ENCODE measurements at regions not wholly inside any gene's neighbourhood (a gene's known extent, or its start where the extent isn't known, plus 50 kb on each side); places are given as distances from the start of the nearest gene placed in this dataset.

DNA sequence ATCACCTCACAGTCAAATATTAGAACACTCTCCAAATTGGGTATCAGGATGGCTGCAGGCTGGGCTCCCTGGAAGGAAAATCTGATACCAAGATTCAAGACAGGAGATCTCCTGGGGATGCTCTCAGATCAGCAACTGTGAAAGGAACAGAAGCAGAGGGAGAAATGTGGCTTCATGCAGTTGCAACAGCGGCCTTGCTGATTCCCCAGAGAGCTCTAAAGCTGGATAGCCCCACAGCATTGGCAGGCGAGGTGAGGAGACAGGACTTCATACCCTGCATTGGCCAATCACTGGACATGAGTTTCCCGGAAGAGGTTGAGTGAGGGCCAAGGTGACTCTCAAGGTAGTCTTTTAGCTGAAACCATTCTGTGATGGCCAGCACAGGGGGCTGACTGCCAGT lies 190.6 kb downstream of the PTPN20 start:
- TF ChIP-seq, protein P1, sequence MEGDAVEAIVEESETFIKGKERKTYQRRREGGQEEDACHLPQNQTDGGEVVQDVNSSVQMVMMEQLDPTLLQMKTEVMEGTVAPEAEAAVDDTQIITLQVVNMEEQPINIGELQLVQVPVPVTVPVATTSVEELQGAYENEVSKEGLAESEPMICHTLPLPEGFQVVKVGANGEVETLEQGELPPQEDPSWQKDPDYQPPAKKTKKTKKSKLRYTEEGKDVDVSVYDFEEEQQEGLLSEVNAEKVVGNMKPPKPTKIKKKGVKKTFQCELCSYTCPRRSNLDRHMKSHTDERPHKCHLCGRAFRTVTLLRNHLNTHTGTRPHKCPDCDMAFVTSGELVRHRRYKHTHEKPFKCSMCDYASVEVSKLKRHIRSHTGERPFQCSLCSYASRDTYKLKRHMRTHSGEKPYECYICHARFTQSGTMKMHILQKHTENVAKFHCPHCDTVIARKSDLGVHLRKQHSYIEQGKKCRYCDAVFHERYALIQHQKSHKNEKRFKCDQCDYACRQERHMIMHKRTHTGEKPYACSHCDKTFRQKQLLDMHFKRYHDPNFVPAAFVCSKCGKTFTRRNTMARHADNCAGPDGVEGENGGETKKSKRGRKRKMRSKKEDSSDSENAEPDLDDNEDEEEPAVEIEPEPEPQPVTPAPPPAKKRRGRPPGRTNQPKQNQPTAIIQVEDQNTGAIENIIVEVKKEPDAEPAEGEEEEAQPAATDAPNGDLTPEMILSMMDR (IDR thresholded peaks at IDR 0.05) = no peak
- Mint-ChIP-seq H3K36me3 (no peaks in the 10 kb centered on the region), H3K27me3 (ENCODE audit: low read depth in 3 of 3) (peaks cover 0 to 4% (median 2%) of the 10 kb centered on the region in 3 donors), H3K4me1 (peaks cover 12% of the 10 kb centered on the region), H3K4me3 (no peak overlapping the region), H3K9me3 (peaks cover 5 to 9% (median 8%) of the 10 kb centered on the region in 7 donors), H3K27ac (peak overlapping the region in 1 of 7 donors; percentile 3)
- WGBS (ENCODE audit: insufficient coverage) = 94% methylated on average over 3 of the region's 3 CpGs
- Histone ChIP-seq H3K27ac (ENCODE audit: low read depth in 1 of 2, low read length in 2 of 2) (no peak overlapping the region), H3K79me2 (ENCODE audit: insufficient read depth, low read length) (no peaks in the 10 kb centered on the region), H3K9me3 (replicated peaks in 1 of 2; ENCODE audit: control insufficient read depth in 1 of 2, insufficient read depth in 1 of 2, low read length in 2 of 2) (peaks cover 0 to 6% of the 10 kb centered on the region in 2 donors), H3K4me1 (ENCODE audit: control insufficient read depth in 1 of 2, insufficient read depth in 2 of 2, low read length in 2 of 2) (peaks cover 9 to 11% of the 10 kb centered on the region in 2 donors), H3K36me3 (replicated peaks in 1 of 2; ENCODE audit: control insufficient read depth in 1 of 2, insufficient read depth in 2 of 2, low read length in 2 of 2) (no peaks in the 10 kb centered on the region), H3K4me2 (replicated peaks; ENCODE audit: extremely low read depth, low read length, poor library complexity, severe bottlenecking) (no peak overlapping the region), H3K4me3 (replicated peaks in 1 of 3; ENCODE audit: low read depth in 2 of 3, low read length in 3 of 3) (no peak overlapping the region), H3K27me3 (ENCODE audit: control insufficient read depth in 2 of 2, insufficient read depth in 2 of 2, low read length in 2 of 2) (no peaks in the 10 kb centered on the region), H4K20me1 (ENCODE audit: insufficient read depth, low read length) (no peaks in the 10 kb centered on the region), H3K9ac (ENCODE audit: insufficient read depth, low read length, poor library complexity, severe bottlenecking) (no peak overlapping the region), H2AFZ (ENCODE audit: insufficient read depth, low read depth, low read length, poor library complexity, severe bottlenecking) (no peak overlapping the region)
- intact Hi-C loops (cut with micrococcal nuclease) = no loop called here
- no peak for DNase-seq

DNA sequence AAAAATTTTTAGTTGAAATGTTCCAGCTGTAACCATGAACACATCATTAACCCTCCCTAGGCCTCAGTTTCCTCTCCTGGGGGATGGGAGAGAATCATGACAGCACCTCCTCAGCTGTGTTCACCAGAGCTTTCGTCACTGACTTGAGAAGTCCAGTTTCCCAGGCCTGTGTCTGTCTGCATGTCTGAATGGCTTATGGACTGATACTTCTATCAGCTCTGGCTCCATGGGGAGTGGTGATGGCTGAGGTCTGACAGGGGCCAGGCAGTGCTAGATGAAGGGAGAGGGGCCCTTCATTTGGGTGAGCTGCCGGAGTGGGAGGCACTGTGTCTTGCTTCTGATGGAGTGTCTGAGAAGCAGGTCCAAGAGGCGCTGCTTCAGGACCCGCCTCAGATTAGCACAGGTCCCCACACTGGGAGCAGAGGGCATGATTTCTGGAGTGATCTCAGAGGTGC lies 192.9 kb downstream of the PTPN20 start:
- H3K79me2 ChIP-seq (ENCODE audit: insufficient read depth, low read length) = no peaks in the 10 kb centered on the region
- H3K36me3 Mint-ChIP-seq = no peaks in the 10 kb centered on the region
- H3K4me3 ChIP-seq (replicated peaks in 1 of 3; ENCODE audit: low read depth in 2 of 3, low read length in 3 of 3) = no peak overlapping the region
- H3K4me1 Mint-ChIP-seq = peaks cover 12% of the 10 kb centered on the region
- intact Hi-C loops (cut with micrococcal nuclease) = no loop called here
- no peak overlapping the region for H3K4me2 ChIP-seq (replicated peaks; ENCODE audit: extremely low read depth, low read length, poor library complexity, severe bottlenecking)
- H3K27me3 ChIP-seq (ENCODE audit: control insufficient read depth in 2 of 2, insufficient read depth in 2 of 2, low read length in 2 of 2) = no peaks in the 10 kb centered on the region
- no peak for DNase-seq
- H2AFZ ChIP-seq (ENCODE audit: insufficient read depth, low read depth, low read length, poor library complexity, severe bottlenecking) = no peak overlapping the region
- no peak overlapping the region for H3K4me3 Mint-ChIP-seq
- no peaks in the 10 kb centered on the region for H4K20me1 ChIP-seq (ENCODE audit: insufficient read depth, low read length)
- no peaks in the 10 kb centered on the region for H3K36me3 ChIP-seq (replicated peaks in 1 of 2; ENCODE audit: control insufficient read depth in 1 of 2, insufficient read depth in 2 of 2, low read length in 2 of 2)
- peak overlapping the region in 5 of 7 donors; percentile 17 to 83 (median 55) for H3K27ac Mint-ChIP-seq
- peak overlapping the region in 1 of 2 donors; percentile 62 for H3K27ac ChIP-seq (ENCODE audit: low read depth in 1 of 2, low read length in 2 of 2)
- peaks cover 0 to 4% (median 2%) of the 10 kb centered on the region in 3 donors for H3K27me3 Mint-ChIP-seq (ENCODE audit: low read depth in 3 of 3)
- WGBS (ENCODE audit: insufficient coverage) = 97% methylated on average over 3 of the region's 4 CpGs
- TF ChIP-seq, protein P1 (IDR thresholded peaks at IDR 0.05) = no peak
- peaks cover 9 to 11% of the 10 kb centered on the region in 2 donors for H3K4me1 ChIP-seq (ENCODE audit: control insufficient read depth in 1 of 2, insufficient read depth in 2 of 2, low read length in 2 of 2)
- H3K9ac ChIP-seq (ENCODE audit: insufficient read depth, low read length, poor library complexity, severe bottlenecking) = no peak overlapping the region
- peaks cover 5 to 9% (median 8%) of the 10 kb centered on the region in 7 donors for H3K9me3 Mint-ChIP-seq
- H3K9me3 ChIP-seq (replicated peaks in 1 of 2; ENCODE audit: control insufficient read depth in 1 of 2, insufficient read depth in 1 of 2, low read length in 2 of 2) = peaks cover 0 to 6% of the 10 kb centered on the region in 2 donors
